ENCODE measurements at regions not wholly inside any gene's neighbourhood (a gene's known extent, or its start where the extent isn't known, plus 50 kb on each side); places are given as distances from the start of the nearest gene placed in this dataset.

DNA sequence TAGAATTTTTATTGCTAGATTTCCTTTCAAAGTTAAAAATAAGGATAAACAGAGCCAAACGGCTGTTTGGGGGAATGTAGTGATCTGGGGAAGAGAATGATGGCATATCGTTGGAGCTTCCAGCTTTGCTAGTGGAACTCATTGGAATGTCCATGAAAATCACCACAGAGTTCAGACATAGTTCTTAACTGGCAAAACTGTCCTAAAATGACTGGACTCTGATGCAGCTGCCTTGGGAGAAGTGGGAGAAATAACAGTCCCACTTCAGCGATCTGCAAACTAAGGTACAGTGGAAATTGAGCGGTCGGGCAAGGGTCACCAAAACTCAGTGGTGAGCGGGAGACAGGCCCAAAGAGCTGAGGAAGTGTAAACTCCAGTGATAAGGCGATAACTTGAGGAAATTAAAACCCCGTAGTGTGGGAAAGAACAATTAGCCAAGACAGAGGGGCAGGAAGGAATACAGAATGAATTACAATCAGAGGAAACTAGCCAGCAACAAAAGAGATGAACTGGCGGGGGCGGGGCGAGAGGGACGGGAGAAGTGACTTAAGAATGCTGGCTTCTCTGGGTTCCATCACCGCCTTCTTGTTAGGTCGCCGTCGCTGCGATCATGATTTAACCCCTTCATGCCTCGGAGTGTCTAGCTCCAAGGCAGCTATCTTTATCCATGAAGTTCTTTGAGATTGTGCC is 89.8 kb upstream of the ARHGAP29 start:
- DNase-seq (ENCODE audit: low spot score): no peak
- TF ChIP-seq, protein P1, sequence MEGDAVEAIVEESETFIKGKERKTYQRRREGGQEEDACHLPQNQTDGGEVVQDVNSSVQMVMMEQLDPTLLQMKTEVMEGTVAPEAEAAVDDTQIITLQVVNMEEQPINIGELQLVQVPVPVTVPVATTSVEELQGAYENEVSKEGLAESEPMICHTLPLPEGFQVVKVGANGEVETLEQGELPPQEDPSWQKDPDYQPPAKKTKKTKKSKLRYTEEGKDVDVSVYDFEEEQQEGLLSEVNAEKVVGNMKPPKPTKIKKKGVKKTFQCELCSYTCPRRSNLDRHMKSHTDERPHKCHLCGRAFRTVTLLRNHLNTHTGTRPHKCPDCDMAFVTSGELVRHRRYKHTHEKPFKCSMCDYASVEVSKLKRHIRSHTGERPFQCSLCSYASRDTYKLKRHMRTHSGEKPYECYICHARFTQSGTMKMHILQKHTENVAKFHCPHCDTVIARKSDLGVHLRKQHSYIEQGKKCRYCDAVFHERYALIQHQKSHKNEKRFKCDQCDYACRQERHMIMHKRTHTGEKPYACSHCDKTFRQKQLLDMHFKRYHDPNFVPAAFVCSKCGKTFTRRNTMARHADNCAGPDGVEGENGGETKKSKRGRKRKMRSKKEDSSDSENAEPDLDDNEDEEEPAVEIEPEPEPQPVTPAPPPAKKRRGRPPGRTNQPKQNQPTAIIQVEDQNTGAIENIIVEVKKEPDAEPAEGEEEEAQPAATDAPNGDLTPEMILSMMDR (IDR thresholded peaks at IDR 0.05; ENCODE audit: borderline replicate concordance, control extremely low read depth, extremely low read depth, insufficient read depth, missing control alignments): no peak
- in situ Hi-C loops (cut with MboI; ENCODE audit: low sequenced_read_pairs, unreplicated experiment): loop anchor here (25.0 kb wide), 1 partner anchor 485 kb away; the partner anchor contains the start of gene SLC44A3

DNA sequence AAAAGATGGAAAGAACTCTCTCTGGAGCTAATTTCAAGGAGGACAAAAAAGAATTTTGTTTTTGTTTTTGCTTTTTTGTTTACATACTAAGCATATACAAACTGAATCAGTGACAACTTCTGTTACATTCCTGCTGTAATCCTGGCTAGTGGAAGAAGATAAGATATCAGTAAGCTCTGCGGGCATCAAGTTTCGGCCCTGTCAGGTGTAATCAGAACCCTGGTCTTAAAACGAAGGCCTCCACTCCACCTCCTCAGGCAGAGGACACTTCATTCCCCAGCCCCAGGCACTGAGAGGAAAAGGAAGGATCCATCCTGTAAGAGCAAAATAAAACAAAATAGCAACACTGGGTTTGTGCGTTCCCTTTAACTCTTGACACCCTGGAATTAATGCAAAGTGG is 88.9 kb upstream of the ARHGAP29 start:
- DNase-seq (ENCODE audit: low spot score): no peak
- in situ Hi-C loops (cut with MboI; ENCODE audit: low sequenced_read_pairs, unreplicated experiment): loop anchor here (25.0 kb wide), 1 partner anchor 486 kb away; the partner anchor contains the start of gene SLC44A3

GRCh38 chr1:94325377-94326302 is 88.3 kb upstream of the ARHGAP29 start:
- no peak for DNase-seq (ENCODE audit: low spot score)
- in situ Hi-C loops (cut with MboI; ENCODE audit: low sequenced_read_pairs, unreplicated experiment): loop anchor here (25.0 kb wide), 1 partner anchor 487 kb away; the partner anchor contains the start of gene SLC44A3
- TF ChIP-seq, protein P1 (IDR thresholded peaks at IDR 0.05; ENCODE audit: borderline replicate concordance, control extremely low read depth, extremely low read depth, insufficient read depth, missing control alignments): no peak

More for the DNA sequence above, 88.9 kb upstream of the ARHGAP29 start:
- TF ChIP-seq, protein P1 (IDR thresholded peaks at IDR 0.05; ENCODE audit: borderline replicate concordance, control extremely low read depth, extremely low read depth, insufficient read depth, missing control alignments): no peak

- no peak for DNase-seq (ENCODE audit: low spot score)
- TF ChIP-seq, protein P1 (IDR thresholded peaks at IDR 0.05; ENCODE audit: borderline replicate concordance, control extremely low read depth, extremely low read depth, insufficient read depth, missing control alignments): no peak
- in situ Hi-C loops (cut with MboI; ENCODE audit: low sequenced_read_pairs, unreplicated experiment): no loop called here
These were observed 86.8 kb upstream of the ARHGAP29 start for GRCh38 chr1:94324178-94324544.

DNA sequence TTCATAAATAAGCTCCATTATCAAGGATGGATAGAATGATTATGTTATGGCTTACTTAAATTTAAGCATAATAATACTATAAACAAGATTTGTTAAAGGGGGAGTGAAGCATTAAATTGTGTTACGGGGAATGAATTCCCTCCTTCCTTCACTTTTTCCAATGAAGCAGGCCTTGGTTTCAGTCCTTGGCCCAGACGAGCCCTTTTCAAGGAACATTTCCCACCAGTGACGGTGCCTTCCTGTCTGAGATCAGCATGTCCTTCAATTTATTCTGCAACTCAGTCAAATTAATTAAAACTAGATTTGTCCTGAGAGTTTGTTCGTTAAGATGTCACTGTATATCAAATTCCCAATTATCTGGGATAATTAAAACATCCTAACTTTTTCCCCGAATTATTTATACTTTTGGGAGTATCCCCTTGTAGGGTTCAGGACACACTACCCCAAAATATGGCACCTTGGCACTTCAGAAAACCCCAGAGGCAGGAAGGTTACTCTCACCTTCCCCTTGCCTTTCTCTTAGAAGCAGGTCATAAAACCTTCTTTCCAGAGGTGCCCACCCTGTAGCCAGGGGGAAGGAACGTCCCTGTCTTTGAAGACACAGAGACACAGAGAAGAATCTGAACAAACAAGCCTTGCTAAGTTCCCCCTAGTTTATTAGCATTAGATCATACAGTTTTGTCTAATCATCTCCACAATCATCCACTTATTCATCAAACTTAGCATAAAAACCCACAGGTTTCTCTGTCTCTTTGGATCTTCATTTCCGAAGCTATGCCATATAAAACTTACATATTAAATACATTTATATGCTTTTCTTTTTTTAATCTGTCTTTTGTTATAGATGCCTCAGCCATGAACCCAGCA is 86.2 kb upstream of the ARHGAP29 start:
- TF ChIP-seq, protein P1 (IDR thresholded peaks at IDR 0.05; ENCODE audit: borderline replicate concordance, control extremely low read depth, extremely low read depth, insufficient read depth, missing control alignments): no peak
- in situ Hi-C loops (cut with MboI; ENCODE audit: low sequenced_read_pairs, unreplicated experiment): no loop called here

DNA sequence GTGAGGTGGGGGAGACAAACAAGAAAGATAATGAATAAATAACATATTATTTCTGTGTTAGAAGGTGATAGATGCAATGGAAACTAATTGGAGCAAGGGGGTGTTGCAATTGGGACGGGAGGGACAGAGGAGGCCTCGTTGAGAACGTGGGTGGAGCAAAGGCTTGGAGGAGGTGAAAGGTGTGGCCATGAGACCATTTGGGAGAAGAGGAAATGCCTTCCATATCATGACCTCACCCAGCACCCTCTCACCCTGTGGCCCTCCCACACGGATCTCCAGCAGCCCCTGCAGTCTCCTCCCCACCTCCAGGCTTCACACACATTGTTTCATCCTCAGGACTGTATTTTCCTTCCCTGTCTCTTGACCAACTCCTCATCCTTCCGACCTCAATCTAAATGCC is 85.3 kb upstream of the ARHGAP29 start:
- DNase-seq (ENCODE audit: low spot score): no peak
- in situ Hi-C loops (cut with MboI; ENCODE audit: low sequenced_read_pairs, unreplicated experiment): no loop called here
- TF ChIP-seq, protein P1 (IDR thresholded peaks at IDR 0.05; ENCODE audit: borderline replicate concordance, control extremely low read depth, extremely low read depth, insufficient read depth, missing control alignments): no peak

More for the DNA sequence above, 86.2 kb upstream of the ARHGAP29 start:
- DNase-seq (ENCODE audit: low spot score): no peak
